Lower leg skin (tissue), 3 donors: ENCODE measurements at regions not wholly inside any gene's neighbourhood (a gene's known extent, or its start where the extent isn't known, plus 50 kb on each side); places are given as distances from the start of the nearest gene placed in this dataset.

Experiments used
- POLR2A ChIP-seq, 2 donors: fragments of 450-650 bp; IDR thresholded peaks; one replicate each; pipeline ENCODE4 v1.6.1; 2016 to 2017; ENCODE audit warnings: antibody characterized with exemption in 2 of 2, mild to moderate bottlenecking in 1 of 2, moderate library complexity in 1 of 2
- TF ChIP-seq, protein P1 (sequence below), 3 donors: fragments of 450-650 bp; IDR thresholded peaks; one replicate each; pipeline ENCODE4 v1.5.1; 2016; ENCODE audit warnings: antibody characterized with exemption in 3 of 3, mild to moderate bottlenecking in 3 of 3, moderate library complexity in 2 of 3

- TF ChIP-seq, protein P1, sequence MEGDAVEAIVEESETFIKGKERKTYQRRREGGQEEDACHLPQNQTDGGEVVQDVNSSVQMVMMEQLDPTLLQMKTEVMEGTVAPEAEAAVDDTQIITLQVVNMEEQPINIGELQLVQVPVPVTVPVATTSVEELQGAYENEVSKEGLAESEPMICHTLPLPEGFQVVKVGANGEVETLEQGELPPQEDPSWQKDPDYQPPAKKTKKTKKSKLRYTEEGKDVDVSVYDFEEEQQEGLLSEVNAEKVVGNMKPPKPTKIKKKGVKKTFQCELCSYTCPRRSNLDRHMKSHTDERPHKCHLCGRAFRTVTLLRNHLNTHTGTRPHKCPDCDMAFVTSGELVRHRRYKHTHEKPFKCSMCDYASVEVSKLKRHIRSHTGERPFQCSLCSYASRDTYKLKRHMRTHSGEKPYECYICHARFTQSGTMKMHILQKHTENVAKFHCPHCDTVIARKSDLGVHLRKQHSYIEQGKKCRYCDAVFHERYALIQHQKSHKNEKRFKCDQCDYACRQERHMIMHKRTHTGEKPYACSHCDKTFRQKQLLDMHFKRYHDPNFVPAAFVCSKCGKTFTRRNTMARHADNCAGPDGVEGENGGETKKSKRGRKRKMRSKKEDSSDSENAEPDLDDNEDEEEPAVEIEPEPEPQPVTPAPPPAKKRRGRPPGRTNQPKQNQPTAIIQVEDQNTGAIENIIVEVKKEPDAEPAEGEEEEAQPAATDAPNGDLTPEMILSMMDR (IDR thresholded peaks at IDR 0.05): no peak
- no peak for TF ChIP-seq POLR2A (IDR thresholded peaks at IDR 0.05)
These were observed 887.4 kb downstream of the REEP3 start for GRCh38 chr10:64408391-64409183.
